22Rv1 (cell line): ENCODE measurements at regions not wholly inside any gene's neighbourhood (a gene's known extent, or its start where the extent isn't known, plus 50 kb on each side); places are given as distances from the start of the nearest gene placed in this dataset.

ENCODE experiments used
- CTCF ChIP-seq: fragments of 450-650 bp; IDR thresholded peaks from 2 replicates; pipeline ENCODE4 v1.5.1; 2017; ENCODE audit warnings: mild to moderate bottlenecking
- ZFX ChIP-seq: fragments of 450-650 bp; IDR thresholded peaks from 2 replicates; pipeline ENCODE4 v1.6.1; 2017; ENCODE audit warnings: antibody characterized with exemption, borderline replicate concordance

GRCh38 chr18:27847412-27847811 is 329.5 kb downstream of the CDH2 start:
- TF ChIP-seq CTCF (no peak), ZFX (no peak)
